ENCODE measurements at regions not wholly inside any gene's neighbourhood (a gene's known extent, or its start where the extent isn't known, plus 50 kb on each side); places are given as distances from the start of the nearest gene placed in this dataset.

- no peak for TF ChIP-seq POLR2A (IDR thresholded peaks at IDR 0.05; ENCODE audit: low read depth, low read length)
- no peak for TF ChIP-seq POLR2AphosphoS5 (IDR thresholded peaks at IDR 0.05; ENCODE audit: low read depth, low read length)
- TF ChIP-seq TAF1 (IDR thresholded peaks at IDR 0.05; ENCODE audit: low read depth, low read length) = no peak
- no peak for TF ChIP-seq SPI1 (IDR thresholded peaks at IDR 0.05; ENCODE audit: low read depth, low read length)
- TF ChIP-seq POU2F2 (IDR thresholded peaks at IDR 0.05; ENCODE audit: low read depth, low read length) = no peak
- TF ChIP-seq PAX5 (IDR thresholded peaks at IDR 0.05; ENCODE audit: insufficient read depth, low read length, severe bottlenecking) = no peak
Measured at GRCh38 chr3:18135060-18135814, 289.9 kb downstream of the SATB1 start.

Measured in GM12891 (cell line).